ENCODE measurements at regions not wholly inside any gene's neighbourhood (a gene's known extent, or its start where the extent isn't known, plus 50 kb on each side); places are given as distances from the start of the nearest gene placed in this dataset.

DNA sequence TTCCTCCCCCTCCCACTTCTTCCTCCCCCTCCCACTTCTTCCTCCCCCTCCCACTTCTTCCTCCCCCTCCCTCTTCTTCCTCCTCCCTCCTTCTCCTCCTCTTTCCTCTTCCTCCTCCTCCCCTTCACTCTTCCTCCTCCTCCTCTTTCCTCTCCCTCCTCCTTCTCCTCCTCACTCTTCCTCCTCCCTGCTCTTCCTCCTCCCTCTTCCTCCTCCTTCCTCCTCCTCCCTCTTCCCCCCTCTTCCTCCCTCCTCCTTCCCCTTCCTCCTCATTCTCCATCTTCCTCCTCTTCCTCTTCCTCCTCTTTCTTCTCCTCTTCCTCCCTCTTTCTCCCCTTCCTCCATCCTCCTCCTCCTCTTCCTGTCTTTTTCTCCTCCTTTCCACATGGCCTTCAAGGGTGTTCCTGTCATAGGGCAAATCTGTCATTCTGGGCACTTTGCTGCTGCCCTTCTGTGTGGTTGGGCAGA lies 111.4 kb downstream of the PHETA1 start:
- peaks cover 25% of the 10 kb centered on the region for H3K27me3 Mint-ChIP-seq
- no peak for DNase-seq
- H3K79me2 ChIP-seq (ENCODE audit: control insufficient read depth, insufficient read depth, low read length) = no peaks in the 10 kb centered on the region
- no peak overlapping the region for H3K4me3 ChIP-seq (ENCODE audit: control extremely low read depth in 1 of 5, extremely low read depth in 1 of 5, insufficient read depth in 1 of 5, low read depth in 2 of 5, low read length in 4 of 5)
- no peak overlapping the region for H3K27ac Mint-ChIP-seq
- TF ChIP-seq EZH2 (IDR thresholded peaks at IDR 0.05; ENCODE audit: borderline replicate concordance, insufficient read depth, low read depth, low read length, poor library complexity, severe bottlenecking) = no peak
- TF ChIP-seq, protein P1, sequence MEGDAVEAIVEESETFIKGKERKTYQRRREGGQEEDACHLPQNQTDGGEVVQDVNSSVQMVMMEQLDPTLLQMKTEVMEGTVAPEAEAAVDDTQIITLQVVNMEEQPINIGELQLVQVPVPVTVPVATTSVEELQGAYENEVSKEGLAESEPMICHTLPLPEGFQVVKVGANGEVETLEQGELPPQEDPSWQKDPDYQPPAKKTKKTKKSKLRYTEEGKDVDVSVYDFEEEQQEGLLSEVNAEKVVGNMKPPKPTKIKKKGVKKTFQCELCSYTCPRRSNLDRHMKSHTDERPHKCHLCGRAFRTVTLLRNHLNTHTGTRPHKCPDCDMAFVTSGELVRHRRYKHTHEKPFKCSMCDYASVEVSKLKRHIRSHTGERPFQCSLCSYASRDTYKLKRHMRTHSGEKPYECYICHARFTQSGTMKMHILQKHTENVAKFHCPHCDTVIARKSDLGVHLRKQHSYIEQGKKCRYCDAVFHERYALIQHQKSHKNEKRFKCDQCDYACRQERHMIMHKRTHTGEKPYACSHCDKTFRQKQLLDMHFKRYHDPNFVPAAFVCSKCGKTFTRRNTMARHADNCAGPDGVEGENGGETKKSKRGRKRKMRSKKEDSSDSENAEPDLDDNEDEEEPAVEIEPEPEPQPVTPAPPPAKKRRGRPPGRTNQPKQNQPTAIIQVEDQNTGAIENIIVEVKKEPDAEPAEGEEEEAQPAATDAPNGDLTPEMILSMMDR (IDR thresholded peaks at IDR 0.05) = no peak
- peak overlapping the region in 1 of 2 donors; percentile 30 for H3K27ac ChIP-seq (ENCODE audit: low read length in 2 of 2)
- no peak overlapping the region for H3K9ac ChIP-seq (ENCODE audit: low read length)
- H3K27me3 ChIP-seq (replicated peaks in 1 of 4; ENCODE audit: control extremely low read depth in 1 of 4, control insufficient read depth in 3 of 4, insufficient read depth in 4 of 4, low read length in 3 of 4) = peaks cover 0 to 8% (median 0%) of the 10 kb centered on the region in 4 experiments
- no peak overlapping the region for H2AFZ ChIP-seq (ENCODE audit: insufficient read depth, low read depth, low read length, poor library complexity, severe bottlenecking)
- no peaks in the 10 kb centered on the region for H3K9me3 Mint-ChIP-seq (ENCODE audit: insufficient read depth)
- H3K4me1 Mint-ChIP-seq = no peaks in the 10 kb centered on the region
- peaks cover 0 to 13% (median 0%) of the 10 kb centered on the region in 3 donors for H3K9me3 ChIP-seq (ENCODE audit: control extremely low read depth in 1 of 3, control insufficient read depth in 2 of 3, insufficient read depth in 1 of 3, low read length in 2 of 3)
- no peaks in the 10 kb centered on the region for H3K36me3 ChIP-seq (replicated peaks in 1 of 2; ENCODE audit: control extremely low read depth in 1 of 2, control insufficient read depth in 1 of 2, extremely low read depth in 1 of 2, insufficient read depth in 2 of 2, low read length in 1 of 2)
- no peak overlapping the region for H3K4me2 ChIP-seq (replicated peaks; ENCODE audit: low read depth, low read length, poor library complexity, severe bottlenecking)
- CTCF ChIA-PET = no interaction called here
- intact Hi-C loops (cut with micrococcal nuclease) = no loop called here
- POLR2A ChIA-PET = no interaction called here
- ATAC-seq (ENCODE audit: low read depth) = no peak
- H3K4me3 Mint-ChIP-seq = no peak overlapping the region
- no peaks in the 10 kb centered on the region for H4K20me1 ChIP-seq (ENCODE audit: control insufficient read depth, insufficient read depth, low read length, poor library complexity, severe bottlenecking)
- no peaks in the 10 kb centered on the region for H3K4me1 ChIP-seq (ENCODE audit: control insufficient read depth in 2 of 2, insufficient read depth in 2 of 2, low read length in 2 of 2)

DNA sequence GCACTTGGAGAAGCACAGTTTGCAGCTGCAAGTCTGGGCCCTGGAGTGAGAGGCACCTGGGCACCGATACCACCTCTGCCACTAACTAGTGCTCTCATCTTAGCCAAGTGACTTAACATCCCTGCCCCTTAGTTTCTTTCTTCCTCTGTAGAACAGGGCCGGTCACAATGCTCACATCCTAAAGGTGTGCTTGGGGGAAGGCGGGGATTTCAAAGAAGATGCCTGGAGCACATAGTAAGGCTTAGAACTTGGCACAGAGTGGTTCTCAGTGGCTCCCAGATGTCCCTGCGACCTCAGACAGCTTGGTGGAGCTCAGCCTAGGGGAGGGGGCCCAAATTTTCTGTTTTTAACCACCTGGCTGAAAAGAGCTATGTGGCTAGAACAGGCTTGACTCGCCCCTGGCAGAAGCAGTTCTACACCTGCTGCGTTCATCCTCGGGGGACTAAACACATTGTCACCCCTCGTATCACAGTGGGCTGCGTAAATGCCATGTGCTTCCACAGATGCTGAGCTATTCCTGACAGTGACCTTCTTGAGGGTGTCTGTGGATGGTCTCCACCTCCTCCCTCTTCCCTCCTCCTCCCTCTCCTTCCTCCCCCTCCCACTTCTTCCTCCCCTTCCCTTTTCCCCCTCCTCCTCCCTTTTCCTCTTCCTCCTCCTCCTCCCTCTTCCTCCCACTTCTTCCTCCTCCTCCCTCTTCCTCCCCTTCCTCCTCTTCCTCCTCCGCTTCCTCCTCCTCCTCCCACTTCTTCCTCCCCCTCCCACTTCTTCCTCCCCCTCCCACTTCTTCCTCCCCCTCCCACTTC lies 112.1 kb downstream of the PHETA1 start:
- DNase-seq = no peak
- no peak for ATAC-seq (ENCODE audit: low read depth)
- 84% methylated on average over 4 of the region's 10 CpGs for WGBS (ENCODE audit: insufficient coverage)
- Histone ChIP-seq H3K9ac (ENCODE audit: low read length) (no peak overlapping the region), H3K9me3 (ENCODE audit: control extremely low read depth in 1 of 3, control insufficient read depth in 2 of 3, insufficient read depth in 1 of 3, low read length in 2 of 3) (peaks cover 0 to 13% (median 0%) of the 10 kb centered on the region in 3 donors), H3K4me2 (replicated peaks; ENCODE audit: low read depth, low read length, poor library complexity, severe bottlenecking) (no peak overlapping the region), H3K36me3 (replicated peaks in 1 of 2; ENCODE audit: control extremely low read depth in 1 of 2, control insufficient read depth in 1 of 2, extremely low read depth in 1 of 2, insufficient read depth in 2 of 2, low read length in 1 of 2) (no peaks in the 10 kb centered on the region), H3K79me2 (ENCODE audit: control insufficient read depth, insufficient read depth, low read length) (no peaks in the 10 kb centered on the region), H3K27ac (ENCODE audit: low read length in 2 of 2) (no peak overlapping the region), H3K4me1 (ENCODE audit: control insufficient read depth in 2 of 2, insufficient read depth in 2 of 2, low read length in 2 of 2) (no peaks in the 10 kb centered on the region), H4K20me1 (ENCODE audit: control insufficient read depth, insufficient read depth, low read length, poor library complexity, severe bottlenecking) (no peaks in the 10 kb centered on the region), H2AFZ (ENCODE audit: insufficient read depth, low read depth, low read length, poor library complexity, severe bottlenecking) (no peak overlapping the region), H3K27me3 (replicated peaks in 1 of 4; ENCODE audit: control extremely low read depth in 1 of 4, control insufficient read depth in 3 of 4, insufficient read depth in 4 of 4, low read length in 3 of 4) (peaks cover 0 to 8% (median 0%) of the 10 kb centered on the region in 4 experiments), H3K4me3 (ENCODE audit: control extremely low read depth in 1 of 5, extremely low read depth in 1 of 5, insufficient read depth in 1 of 5, low read depth in 2 of 5, low read length in 4 of 5) (no peak overlapping the region)
- H3K4me3 Mint-ChIP-seq = no peak overlapping the region
- H3K4me1 Mint-ChIP-seq = no peaks in the 10 kb centered on the region
- POLR2A ChIA-PET = no interaction called here
- no peaks in the 10 kb centered on the region for H3K9me3 Mint-ChIP-seq (ENCODE audit: insufficient read depth)
- CTCF ChIA-PET = no interaction called here
- no peak overlapping the region for H3K27ac Mint-ChIP-seq
- TF ChIP-seq, protein P1 (IDR thresholded peaks at IDR 0.05) = no peak
- no peak for TF ChIP-seq EZH2 (IDR thresholded peaks at IDR 0.05; ENCODE audit: borderline replicate concordance, insufficient read depth, low read depth, low read length, poor library complexity, severe bottlenecking)
- peaks cover 23% of the 10 kb centered on the region for H3K27me3 Mint-ChIP-seq
- intact Hi-C loops (cut with micrococcal nuclease) = no loop called here
